HG03025 (cell line): ENCODE measurements at regions not wholly inside any gene's neighbourhood (a gene's known extent, or its start where the extent isn't known, plus 50 kb on each side); places are given as distances from the start of the nearest gene placed in this dataset.

Experiments
- ATAC-seq: cut with Tn5 transposase; IDR thresholded peaks from one replicate; pipeline ENCODE4 v1.9.1; 2021; ENCODE audit warnings: mild to moderate bottlenecking, moderate library complexity; ENCODE audit not compliant: unreplicated experiment, low FRiP score

DNA sequence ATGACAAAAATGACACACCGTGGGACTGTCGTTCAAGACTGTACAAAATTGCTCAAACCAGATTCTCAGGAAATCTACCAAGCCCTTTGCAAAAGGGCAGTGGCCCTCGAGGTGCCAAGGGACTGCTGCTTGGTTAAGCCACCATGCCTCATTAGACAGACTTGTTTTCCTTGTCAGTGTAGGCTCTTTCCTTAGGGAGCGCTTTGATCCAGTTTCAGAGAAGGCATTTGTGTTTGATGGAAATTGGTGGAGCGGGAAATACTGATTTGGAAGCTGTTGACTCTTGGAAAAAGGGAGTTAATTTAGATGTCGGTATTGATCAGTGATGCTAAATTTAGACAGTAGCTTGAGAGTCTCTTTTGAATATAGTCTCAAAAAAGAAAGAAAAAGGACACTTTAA is 304.3 kb upstream of the UMPS start:
- no peak for ATAC-seq

DNA sequence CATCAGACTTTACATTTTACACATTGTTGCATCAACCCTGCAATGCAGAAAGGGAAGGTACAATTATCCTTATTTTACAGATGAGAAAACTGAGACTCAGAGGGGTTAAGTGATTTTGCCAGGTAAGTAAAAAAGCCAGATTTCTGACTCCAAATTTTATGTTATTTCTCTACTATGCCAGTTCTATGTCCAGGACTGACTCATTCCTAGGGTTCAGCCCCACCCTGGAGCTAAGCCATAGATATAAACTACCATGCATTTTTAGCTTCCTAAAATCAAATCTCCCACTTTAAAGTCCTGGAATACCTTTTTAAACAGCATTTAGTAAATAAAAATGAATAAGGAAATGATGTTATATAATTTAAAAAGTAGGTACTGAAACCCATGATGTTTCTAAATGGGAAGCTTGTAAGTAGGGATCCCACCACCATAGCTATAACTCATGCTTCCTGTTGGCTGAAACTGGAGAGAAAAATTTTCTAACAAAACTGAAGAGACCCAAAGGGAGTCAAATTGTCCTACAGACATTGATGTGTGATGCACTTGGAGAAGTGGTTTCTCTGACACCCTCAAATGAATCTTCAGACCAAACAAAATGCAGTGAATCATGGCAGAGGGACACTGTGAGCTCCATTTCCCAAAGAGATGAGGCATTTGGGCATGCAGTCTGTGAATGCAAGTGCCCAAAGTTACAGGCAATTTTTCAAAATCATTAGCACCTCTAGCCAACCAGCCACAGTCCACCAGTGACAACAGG is 301.7 kb upstream of the UMPS start:
- ATAC-seq: no peak

DNA sequence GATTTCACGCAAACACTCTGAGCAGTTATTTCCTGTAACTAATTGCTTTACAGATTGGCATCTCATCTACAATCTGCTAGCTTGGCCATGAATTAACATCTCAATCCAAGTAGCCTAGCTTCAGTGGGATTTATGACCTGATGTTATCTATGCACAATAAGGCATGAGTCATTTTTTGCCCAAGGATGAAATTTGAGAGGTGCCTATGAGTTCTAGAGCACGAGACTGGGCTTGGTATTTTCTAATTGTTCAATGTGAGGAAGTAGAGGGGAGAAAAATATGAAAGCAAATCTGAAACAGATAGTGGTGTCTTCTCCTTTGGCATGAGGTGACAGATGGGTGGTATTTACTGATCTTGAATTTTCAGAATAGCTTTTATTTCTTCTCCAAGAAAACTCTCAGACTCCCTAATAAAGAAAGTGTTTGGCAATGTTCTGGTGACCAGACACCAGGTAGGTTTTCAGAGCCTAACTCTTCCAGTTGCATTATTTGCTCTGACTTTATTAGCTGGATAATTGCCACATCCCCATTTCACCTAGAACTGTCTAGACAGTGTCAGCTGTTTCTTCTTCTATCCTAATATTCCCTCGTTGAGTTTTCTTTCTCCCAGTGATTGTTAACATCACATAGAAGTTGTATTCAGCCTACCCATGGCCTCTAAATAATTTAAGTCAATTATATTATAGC is 301.0 kb upstream of the UMPS start:
- no peak for ATAC-seq

DNA sequence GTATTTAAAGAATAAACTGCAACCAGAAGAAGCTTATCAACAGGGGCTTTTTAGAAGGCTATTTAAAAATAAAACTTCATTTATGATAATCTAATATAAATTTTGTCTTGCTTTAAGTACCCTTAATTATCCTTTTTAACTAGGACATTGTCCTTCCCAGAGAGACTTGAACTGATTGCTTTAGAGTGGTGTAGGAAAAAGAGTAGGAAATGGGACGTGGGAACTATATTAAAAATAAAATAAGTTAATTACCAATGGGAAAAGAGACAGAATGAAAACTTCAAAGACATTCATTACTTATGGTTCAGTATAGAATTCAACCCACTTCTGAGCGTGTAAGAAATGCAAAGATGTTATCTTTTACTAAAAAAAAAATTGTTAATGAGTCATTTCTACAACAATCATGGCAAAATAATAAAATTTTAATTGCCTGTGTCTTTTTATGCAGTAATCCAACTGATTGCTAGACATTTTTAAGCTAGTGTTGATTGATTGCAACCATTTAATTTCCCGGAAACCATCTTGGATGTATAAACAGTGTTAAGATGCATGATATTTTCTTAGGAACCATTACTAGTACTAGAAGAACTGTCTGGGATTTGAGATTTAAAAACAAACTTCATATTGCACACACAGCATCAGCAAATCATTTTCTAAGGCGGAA is 298.8 kb upstream of the UMPS start:
- ATAC-seq: no peak

DNA sequence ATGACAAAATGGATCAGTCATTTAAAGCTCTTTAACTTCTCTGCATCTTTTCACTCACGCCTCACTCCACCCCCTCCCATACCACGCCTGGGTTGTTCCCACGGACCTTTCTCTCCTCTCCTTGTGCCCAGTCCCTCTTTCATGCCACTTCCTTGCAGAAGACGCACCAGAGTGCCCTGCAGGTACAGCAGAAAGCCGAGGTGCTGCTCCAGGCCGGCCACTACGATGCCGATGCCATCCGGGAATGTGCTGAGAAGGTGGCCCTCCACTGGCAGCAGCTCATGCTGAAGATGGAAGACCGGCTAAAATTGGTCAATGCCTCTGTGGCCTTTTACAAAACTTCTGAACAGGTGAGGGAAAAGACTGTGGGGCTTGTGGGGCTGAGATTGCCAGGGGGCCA is 296.1 kb upstream of the UMPS start:
- ATAC-seq: no peak

DNA sequence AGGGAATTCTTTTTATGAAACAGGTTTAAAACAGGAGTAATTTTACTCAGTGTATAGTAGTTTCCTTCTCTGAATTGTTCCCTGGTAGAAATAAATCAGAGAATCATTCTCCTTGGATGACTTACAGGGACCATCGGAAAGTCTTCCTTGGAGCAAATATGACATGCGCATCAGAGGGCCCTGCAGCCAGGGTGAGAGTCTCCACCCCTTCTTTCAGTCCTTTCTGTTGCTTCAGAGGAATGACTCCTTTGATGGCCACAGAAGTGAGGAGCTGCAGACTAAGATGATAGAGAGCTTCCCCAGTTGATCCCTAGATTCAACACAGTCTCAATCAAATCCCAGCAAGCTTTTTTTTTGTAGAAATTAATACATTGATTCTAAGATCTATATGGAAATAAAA is 294.8 kb upstream of the UMPS start:
- ATAC-seq: no peak

DNA sequence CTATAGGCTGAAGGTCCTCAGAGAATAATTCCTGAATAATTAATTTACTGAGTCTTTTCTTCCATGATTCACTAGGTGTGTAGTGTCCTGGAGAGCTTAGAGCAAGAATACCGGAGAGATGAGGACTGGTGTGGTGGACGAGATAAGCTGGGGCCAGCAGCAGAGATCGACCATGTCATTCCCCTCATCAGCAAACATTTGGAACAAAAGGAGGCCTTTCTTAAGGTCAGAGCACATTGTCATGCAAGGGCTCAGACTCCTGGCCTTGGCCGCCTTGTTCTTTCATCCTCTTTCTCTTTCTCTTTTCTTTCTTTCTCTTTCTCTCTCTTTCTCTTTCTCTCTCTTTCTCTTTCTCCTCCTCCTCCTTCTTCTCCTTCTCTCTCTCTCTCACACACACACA is 291.4 kb upstream of the UMPS start:
- no peak for ATAC-seq

DNA sequence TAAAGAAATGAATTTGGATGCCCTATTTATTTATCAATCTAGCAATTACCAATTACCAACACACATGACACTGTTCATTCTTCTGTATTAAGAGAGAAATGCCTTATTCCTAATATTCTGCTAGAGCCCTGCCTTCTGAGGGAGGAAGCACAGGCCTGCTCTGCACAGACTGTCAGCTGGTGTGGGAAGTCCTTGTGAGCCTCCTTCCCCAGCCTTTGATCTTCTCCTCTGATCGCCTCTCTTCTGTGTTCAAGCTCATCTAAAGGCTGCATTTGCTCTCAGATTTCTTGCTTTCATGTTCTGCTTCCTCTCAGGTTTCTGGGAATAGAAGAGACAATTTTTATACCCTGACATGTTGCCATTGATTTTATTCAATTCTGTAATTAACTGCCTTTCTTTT is 290.6 kb upstream of the UMPS start:
- ATAC-seq: no peak

DNA sequence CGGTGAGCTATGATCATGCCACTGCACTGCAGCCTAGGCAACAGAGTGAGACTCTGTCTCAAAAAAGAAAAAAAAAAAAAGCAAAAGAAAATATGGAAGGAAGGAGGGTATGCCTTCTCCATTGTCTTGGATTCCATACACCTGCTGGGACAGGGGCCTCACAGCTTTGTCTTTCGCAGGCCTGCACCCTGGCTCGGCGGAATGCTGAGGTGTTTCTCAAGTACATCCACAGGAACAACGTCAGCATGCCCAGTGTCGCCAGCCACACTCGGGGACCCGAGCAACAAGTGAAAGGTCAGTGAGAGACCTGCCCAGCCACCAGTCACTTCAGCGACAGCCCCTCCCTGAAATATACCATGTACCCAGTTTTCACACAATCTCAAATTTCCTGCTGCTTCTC is 288.5 kb upstream of the UMPS start:
- ATAC-seq: no peak

DNA sequence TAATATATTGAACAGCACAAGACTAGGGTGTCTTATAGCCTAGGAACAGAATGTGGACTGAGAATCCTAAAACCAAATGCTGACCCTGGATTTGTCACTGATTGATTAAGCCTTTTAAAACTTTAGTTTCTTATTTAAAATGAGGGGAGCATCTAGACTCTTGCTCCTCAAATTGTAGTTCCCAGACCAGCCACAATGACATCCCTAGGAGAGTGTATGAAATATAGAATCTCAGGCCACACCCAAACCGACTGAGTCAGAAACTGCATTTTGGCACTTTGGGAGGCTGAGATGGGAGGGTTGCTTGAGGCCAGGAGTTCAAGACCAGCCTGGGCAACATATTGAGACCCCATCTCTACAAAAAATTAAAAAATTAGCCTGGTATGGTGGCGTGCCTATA is 287.8 kb upstream of the UMPS start:
- ATAC-seq: no peak

DNA sequence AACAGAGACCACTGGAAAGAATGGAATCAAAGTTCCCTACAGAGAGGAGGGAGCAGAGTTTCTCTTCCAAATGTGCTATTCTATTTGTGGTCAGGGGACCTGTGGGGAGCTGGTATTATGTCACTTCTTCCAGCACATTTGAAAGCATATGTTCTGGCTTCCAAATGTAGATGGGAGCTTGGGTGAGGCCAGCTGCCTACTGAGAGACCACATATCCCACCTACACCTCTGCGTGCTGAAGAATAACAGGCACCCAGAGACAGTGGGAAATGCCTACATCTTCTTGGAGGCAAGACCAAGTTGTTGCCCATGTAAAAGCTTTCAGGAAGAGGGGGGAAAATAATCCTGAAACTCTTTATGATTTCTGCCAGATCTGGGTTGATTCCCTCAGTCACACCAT is 286.8 kb upstream of the UMPS start:
- ATAC-seq: no peak

DNA sequence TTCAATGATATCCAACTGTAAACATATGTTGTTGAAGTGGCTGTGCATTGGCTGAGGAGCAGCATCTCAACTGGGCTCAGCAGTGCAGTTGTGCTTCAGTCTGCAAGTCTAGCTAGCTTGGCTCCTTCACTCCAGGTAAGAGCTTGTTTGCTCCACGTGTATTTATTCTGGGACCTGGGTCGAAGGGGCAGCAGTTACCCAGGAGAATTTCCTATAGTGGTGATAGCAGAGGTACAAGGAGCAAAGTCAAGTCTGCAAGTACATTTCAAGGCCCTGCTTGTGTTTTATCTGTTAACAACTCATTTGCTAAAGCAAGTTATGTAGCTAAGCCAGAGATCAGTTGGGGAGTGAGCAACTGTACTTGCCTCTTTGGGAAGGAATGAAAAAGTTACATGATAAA is 286.2 kb upstream of the UMPS start:
- ATAC-seq: no peak

DNA sequence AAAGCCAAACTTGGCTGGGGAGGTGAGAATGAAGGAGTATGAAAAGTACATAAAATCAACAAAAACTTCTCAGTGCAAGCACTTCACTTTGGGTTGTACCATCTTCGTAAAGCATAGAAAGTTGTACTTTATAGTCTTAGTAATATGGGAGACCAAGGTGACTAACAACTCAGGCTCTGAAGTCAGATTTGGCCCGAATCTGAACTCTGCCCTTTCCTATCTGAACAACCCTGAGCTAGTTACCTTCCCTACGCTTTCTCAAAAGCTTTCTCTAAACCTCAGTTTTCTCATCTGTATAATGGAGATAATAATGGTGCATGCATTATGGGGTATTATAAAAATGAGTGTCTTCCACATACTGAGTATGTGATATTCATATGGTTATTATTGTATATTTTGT is 285.4 kb upstream of the UMPS start:
- no peak for ATAC-seq

DNA sequence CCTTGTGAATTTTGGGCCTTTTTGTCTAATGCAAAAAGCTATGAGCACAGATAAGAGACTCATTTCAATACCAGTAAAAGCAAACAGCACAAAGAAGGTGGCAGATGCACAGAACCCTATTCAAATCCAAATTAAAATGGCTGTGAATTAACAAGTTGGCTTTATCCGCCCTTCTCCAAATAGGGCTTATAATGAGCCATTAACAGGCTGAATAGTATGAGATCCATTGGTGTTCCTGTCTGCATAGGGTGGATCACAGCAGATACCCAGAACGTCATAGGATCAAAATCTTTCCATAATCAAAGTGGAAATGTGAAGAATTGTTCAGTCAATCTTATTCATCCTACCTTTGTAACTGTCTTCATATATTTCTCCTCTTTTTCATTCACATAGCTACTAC is 282.4 kb upstream of the UMPS start:
- ATAC-seq: no peak

DNA sequence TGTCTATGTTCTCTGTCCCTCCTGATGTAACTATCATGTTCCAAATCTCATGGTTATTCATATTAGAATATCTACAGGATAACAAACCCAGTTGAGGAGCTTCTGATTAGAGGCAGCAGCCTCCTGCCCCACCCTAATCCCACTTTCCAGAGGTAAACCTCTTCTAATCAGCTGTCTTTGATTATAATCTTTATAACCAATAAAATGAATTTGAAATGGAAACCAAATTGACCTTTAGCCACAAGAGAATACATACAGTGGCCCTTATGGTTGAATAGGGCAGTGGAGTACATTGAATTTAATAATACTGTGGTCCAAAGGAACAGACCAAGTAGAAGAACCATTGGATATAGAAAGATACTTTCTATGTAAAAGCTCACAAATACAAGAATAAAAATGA is 281.3 kb upstream of the UMPS start:
- no peak for ATAC-seq

DNA sequence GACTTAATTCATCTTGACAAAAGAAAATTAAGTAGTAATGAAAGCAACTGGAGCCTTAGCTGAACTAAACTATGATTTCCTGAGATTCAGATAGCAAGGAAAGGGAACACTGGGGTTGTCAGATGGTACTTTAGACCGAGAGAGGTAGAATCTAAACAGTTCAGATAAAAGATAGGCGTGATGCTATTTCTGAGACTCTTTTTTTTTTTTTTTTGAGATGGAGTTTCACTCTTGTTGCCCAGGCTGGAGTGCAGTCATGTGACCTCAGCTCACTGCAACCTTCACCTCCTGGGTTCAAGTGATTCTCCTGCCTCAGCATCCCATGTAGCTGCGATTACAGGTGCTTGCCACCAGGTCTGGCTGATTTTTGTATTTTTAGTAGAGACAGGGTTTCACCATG is 279.9 kb upstream of the UMPS start:
- ATAC-seq: no peak

DNA sequence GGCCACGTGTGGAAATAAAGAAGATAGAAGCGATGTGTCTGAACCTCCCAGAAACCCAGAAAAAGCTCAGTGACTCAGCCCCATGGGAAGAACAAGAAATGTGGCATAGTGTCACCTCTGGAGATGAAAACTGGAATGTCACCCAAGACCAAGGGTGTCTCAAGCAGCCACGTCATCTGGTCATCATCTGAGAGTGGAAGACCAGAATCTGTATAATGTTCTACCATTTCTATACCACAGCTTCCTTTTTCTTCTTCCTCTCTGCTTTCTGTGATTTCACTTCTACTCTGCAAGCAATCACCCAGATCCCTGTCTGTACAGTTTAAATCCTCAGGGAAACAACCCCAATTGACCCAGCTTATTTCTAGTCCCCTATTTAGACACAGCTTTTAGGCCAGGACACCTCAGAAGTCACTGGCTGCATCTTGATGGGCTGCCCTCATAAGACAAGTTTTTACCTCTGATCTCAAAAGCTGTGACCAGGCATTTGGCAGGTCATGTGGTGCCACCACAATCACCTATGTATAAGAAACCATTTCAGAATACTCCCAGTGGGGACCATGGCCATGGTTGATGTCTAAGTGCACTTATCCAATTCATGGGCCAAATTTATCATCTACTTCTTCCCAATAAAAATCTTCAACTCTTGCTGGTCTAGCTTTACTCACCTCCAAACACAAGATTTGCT is 278.5 kb upstream of the UMPS start:
- ATAC-seq: no peak

DNA sequence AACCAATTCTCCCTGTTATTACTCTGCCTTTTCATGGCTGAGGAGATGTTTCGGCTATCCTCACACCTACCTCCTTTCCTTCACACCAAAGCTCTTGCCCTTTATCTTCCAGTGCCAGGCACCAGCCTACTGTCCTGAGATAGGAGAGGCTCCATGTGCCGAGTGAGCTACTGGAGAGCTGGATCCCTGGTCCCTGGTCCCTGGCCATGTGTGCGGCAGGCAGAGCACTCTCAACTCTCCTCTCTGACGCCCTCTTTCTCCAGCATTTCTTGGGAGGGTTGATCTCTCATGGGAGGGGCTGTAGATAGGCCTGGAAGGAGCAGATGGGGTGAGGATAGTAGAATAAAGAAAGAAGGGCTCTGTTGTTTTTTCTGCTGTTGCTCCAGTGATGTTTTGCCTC is 277.1 kb upstream of the UMPS start:
- ATAC-seq: no peak

DNA sequence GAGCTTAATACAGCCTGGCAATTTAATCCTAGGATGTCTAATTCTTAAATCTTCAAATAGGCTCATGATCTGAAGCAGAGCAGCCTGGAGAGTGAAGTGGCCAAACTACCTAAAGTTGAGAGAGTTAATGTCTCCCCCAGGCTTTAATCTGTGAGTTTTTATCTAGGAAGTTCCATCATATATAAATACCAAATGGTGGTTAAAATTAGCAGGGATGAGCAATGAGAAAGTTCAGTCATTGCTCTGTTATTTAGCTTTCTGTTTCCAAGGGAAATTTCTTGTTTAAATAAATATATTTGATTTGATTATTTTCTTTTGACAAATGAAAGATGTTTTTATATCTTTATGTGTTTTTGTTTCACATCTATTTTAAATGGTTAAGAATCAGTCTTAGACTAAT is 274.4 kb upstream of the UMPS start:
- no peak for ATAC-seq

DNA sequence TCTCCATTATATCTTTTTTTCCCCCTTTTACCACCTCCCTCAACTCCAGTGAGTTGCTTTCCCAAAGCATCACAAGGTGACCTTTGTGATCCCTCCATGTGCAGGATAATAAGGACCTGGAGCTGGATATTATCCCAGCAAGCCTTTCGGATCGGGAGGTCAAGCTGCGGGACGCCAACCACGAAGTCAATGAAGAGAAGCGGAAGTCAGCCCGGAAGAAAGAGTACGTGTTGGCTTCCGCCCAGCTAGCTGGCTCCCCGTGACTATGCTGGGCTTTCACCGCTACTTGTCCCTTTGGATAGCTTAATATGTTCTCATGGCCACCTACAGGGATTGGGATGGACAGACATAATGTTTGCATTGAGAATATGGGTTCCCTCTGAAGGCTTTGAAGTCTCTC is 273.7 kb upstream of the UMPS start:
- no peak for ATAC-seq

DNA sequence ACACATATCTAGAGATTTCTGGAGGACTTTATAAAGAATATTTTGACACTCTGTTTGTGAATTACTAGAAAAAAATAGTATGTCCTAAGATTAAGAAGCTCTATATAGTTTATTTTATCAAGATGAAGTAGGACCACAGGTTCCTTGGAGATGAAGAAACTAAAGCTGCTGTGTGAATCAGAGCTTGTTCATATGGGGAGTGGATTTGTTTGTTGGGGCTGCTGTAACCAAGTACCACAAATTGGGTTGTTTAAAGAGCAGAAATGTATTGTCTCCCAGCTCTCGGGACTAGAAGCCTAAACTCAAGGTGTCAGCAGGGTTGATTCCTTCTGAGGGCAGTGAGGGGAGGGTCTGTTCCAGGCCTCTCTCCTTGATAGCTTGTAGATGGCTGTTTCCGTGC is 270.6 kb upstream of the UMPS start:
- no peak for ATAC-seq
